ENCODE measurements at regions not wholly inside any gene's neighbourhood (a gene's known extent, or its start where the extent isn't known, plus 50 kb on each side); places are given as distances from the start of the nearest gene placed in this dataset.

GRCh38 chr9:99549441-99549840, 272.2 kb upstream of the NR4A3 start:
- no peak overlapping the region for H3K4me3 ChIP-seq (ENCODE audit: low read length)
- no peak for TF ChIP-seq CTCF (conservative IDR thresholded peaks at IDR 0.05; ENCODE audit: low read depth, low read length)
- no peak for DNase-seq (ENCODE audit: low read depth)

GRCh38 chr9:99555792-99556191, 265.9 kb upstream of the NR4A3 start:
- no peak overlapping the region for H3K4me3 ChIP-seq (ENCODE audit: low read length)
- DNase-seq (ENCODE audit: low read depth): no peak
- TF ChIP-seq CTCF (conservative IDR thresholded peaks at IDR 0.05; ENCODE audit: low read depth, low read length): no peak

GRCh38 chr9:99556998-99557397, 264.7 kb upstream of the NR4A3 start:
- TF ChIP-seq CTCF (conservative IDR thresholded peaks at IDR 0.05; ENCODE audit: low read depth, low read length): no peak
- H3K4me3 ChIP-seq (ENCODE audit: low read length): no peak overlapping the region
- no peak for DNase-seq (ENCODE audit: low read depth)

- no peak for TF ChIP-seq CTCF (conservative IDR thresholded peaks at IDR 0.05; ENCODE audit: low read depth, low read length)
- H3K4me3 ChIP-seq (ENCODE audit: low read length): no peak overlapping the region
- DNase-seq (ENCODE audit: low read depth): no peak
These were observed 263.9 kb upstream of the NR4A3 start for GRCh38 chr9:99557816-99558215.

GRCh38 chr9:99559776-99560175, 261.9 kb upstream of the NR4A3 start:
- TF ChIP-seq CTCF (conservative IDR thresholded peaks at IDR 0.05; ENCODE audit: low read depth, low read length): no peak
- H3K4me3 ChIP-seq (ENCODE audit: low read length): no peak overlapping the region
- DNase-seq (ENCODE audit: low read depth): no peak

GRCh38 chr9:99560561-99560960, 261.1 kb upstream of the NR4A3 start:
- no peak for DNase-seq (ENCODE audit: low read depth)
- TF ChIP-seq CTCF (conservative IDR thresholded peaks at IDR 0.05; ENCODE audit: low read depth, low read length): no peak

GRCh38 chr9:99561509-99561917, 260.2 kb upstream of the NR4A3 start:
- H3K4me3 ChIP-seq (ENCODE audit: low read length): no peak overlapping the region
- no peak for TF ChIP-seq CTCF (conservative IDR thresholded peaks at IDR 0.05; ENCODE audit: low read depth, low read length)
- DNase-seq (ENCODE audit: low read depth): peak; percentile 5

More at GRCh38 chr9:99560561-99560960, 261.1 kb upstream of the NR4A3 start:
- H3K4me3 ChIP-seq (ENCODE audit: low read length): no peak overlapping the region
